Esophagus muscularis mucosa (tissue), 4 donors: ENCODE measurements at regions not wholly inside any gene's neighbourhood (a gene's known extent, or its start where the extent isn't known, plus 50 kb on each side); places are given as distances from the start of the nearest gene placed in this dataset.

Experiments used
- DNase-seq: peaks from one replicate; pipeline ENCODE4 v3.0.0-alpha.2; 2017; ENCODE audit errors: extremely low spot score
- H3K27ac ChIP-seq, 4 donors: fragments of 200-600 bp; sonication (generic); replicated peaks in 1 of 4; 1 replicate in 3 of 4; 2 replicates in 1 of 4; pipeline ENCODE4 v1.5.1; 2016 to 2019; ENCODE audit warnings: mild to moderate bottlenecking in 1 of 4
- H3K27me3 ChIP-seq, 4 donors: fragments of 200-600 bp; sonication (generic); one replicate each; pipeline versions ENCODE4 v1.5.1 to v1.6.0; 2016 to 2019
- H3K36me3 ChIP-seq, 4 donors: fragments of 200-600 bp; sonication (generic); one replicate each; pipeline ENCODE4 v1.5.1; 2016 to 2019
- H3K4me1 ChIP-seq, 4 donors: fragments of 200-600 bp; sonication (generic); one replicate each; pipeline ENCODE4 v1.5.1; 2016 to 2019
- H3K4me3 ChIP-seq, 4 donors: fragments of 200-600 bp; sonication (generic); 1 replicate in 2 of 4; 2 replicates in 2 of 4; pipeline ENCODE4 v1.5.1; 2016 to 2019; ENCODE audit warnings: mild to moderate bottlenecking in 4 of 4, moderate library complexity in 1 of 4
- H3K9me3 ChIP-seq, 4 donors: fragments of 200-600 bp; sonication (generic); 1 replicate in 3 of 4; 2 replicates in 1 of 4; pipeline ENCODE4 v1.5.1; 2016 to 2019
- EP300 ChIP-seq: sonication (generic); formaldehyde crosslinking; IDR thresholded peaks from one replicate; pipeline ENCODE4 v1.6.1; 2017; ENCODE audit warnings: antibody characterized with exemption
- POLR2A ChIP-seq: fragments of 450-650 bp; IDR thresholded peaks from one replicate; pipeline ENCODE4 v1.6.1; 2017; ENCODE audit warnings: antibody characterized with exemption, moderate library complexity, mild to moderate bottlenecking, low read depth
- POLR2AphosphoS5 ChIP-seq, 2 donors: sonication (generic); formaldehyde crosslinking; IDR thresholded peaks; one replicate each; pipeline ENCODE4 v1.6.1; 2017; ENCODE audit warnings: antibody characterized with exemption in 2 of 2
- WGBS: methylation state at CpG from one replicate; pipeline ENCODE4 v1.1.5; 2018; 5-methylcytosine and 5-hydroxymethylcytosine counted together
- intact Hi-C: fragments of 100-400 bp; cut with DNase I; formaldehyde crosslinking; loops from one replicate; pipeline ENCODE4 v1.15.1; 2023
- TF ChIP-seq, protein P1 (sequence below), 3 experiments: fragments of 200-600 bp in 2 of 3; fragments of 450-650 bp in 1 of 3; sonication (generic) in 2 of 3; IDR thresholded peaks; one replicate each; pipeline ENCODE4 v1.5.1; 2017 to 2019; ENCODE audit warnings: antibody characterized with exemption in 3 of 3, mild to moderate bottlenecking in 2 of 3, moderate library complexity in 1 of 3

DNA sequence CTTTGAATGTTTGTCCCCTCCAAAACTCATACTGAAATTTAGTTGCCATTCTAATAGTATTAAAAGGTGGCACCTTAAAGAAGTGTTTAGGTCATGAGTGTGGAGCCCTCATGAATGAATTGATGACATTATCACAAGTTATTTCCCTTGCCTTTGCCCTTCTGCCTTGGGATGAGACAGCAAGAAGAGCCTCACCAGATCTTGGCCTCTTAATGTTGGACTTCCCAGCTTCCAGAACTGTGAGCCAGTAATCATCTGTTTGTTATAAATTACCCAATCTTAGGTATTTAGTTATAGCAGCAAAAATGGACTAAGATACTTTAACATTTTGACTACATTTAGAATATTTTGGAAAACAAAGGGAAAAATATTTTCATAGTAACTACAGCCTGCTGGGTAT, 371.0 kb downstream of the JRKL start:
- Histone ChIP-seq H3K27ac (no peak overlapping the region), H3K9me3 (no peaks in the 10 kb centered on the region), H3K4me3 (no peak overlapping the region), H3K27me3 (no peaks in the 10 kb centered on the region), H3K36me3 (no peaks in the 10 kb centered on the region), H3K4me1 (no peaks in the 10 kb centered on the region)
- DNase-seq = no peak
- TF ChIP-seq POLR2AphosphoS5 (IDR thresholded peaks at IDR 0.05) = no peak
- intact Hi-C loops = no loop called here

DNA sequence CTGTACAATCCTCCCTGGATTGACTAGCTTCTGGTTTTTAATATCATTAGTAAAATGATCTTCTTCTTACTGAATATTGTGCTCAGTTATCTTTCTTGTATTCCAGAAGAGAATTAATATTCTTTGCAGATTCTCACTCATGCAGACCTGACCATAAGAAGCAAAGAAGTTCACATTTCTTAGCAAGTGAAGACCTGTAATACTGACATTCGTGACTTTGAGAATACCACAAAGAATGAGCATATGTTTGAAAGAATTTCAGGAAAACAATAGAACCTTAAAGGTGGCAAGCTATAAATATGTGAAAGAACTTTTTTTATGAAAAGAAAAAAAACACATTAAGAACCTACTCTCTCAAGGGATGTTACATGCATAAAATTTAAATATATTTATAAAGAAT, 371.6 kb downstream of the JRKL start:
- no peak for DNase-seq
- Histone ChIP-seq H3K4me1 (no peaks in the 10 kb centered on the region), H3K36me3 (no peaks in the 10 kb centered on the region), H3K27me3 (no peaks in the 10 kb centered on the region), H3K4me3 (no peak overlapping the region), H3K27ac (no peak overlapping the region), H3K9me3 (no peaks in the 10 kb centered on the region)
- intact Hi-C loops = no loop called here
- 86% methylated on average over 1 of the region's 1 CpG for WGBS
- no peak for TF ChIP-seq EP300
- no peak for TF ChIP-seq POLR2A
- TF ChIP-seq, protein P1, sequence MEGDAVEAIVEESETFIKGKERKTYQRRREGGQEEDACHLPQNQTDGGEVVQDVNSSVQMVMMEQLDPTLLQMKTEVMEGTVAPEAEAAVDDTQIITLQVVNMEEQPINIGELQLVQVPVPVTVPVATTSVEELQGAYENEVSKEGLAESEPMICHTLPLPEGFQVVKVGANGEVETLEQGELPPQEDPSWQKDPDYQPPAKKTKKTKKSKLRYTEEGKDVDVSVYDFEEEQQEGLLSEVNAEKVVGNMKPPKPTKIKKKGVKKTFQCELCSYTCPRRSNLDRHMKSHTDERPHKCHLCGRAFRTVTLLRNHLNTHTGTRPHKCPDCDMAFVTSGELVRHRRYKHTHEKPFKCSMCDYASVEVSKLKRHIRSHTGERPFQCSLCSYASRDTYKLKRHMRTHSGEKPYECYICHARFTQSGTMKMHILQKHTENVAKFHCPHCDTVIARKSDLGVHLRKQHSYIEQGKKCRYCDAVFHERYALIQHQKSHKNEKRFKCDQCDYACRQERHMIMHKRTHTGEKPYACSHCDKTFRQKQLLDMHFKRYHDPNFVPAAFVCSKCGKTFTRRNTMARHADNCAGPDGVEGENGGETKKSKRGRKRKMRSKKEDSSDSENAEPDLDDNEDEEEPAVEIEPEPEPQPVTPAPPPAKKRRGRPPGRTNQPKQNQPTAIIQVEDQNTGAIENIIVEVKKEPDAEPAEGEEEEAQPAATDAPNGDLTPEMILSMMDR (IDR thresholded peaks at IDR 0.05) = no peak
- TF ChIP-seq POLR2AphosphoS5 (IDR thresholded peaks at IDR 0.05) = no peak

DNA sequence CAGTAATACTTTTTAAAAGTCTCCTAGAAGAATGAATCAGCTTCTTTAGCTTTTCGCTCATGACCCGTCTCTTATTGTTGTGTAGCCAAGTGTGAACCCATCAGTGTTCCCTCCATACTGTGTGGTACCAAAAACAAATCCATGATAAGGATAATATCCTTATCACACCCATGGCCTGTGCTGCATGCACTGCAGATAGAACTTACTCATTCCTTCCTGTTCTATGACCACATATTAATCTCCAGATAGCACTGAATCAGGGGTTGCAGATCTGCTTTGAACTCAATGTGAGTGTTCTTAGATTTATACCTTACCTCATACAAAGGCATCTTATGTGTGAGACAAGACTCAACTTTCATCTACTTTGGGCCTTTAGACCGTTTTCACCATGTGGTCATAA, 373.4 kb downstream of the JRKL start:
- TF ChIP-seq, protein P1 (IDR thresholded peaks at IDR 0.05) = no peak
- TF ChIP-seq POLR2A = no peak
- TF ChIP-seq EP300 = no peak
- no peak for TF ChIP-seq POLR2AphosphoS5 (IDR thresholded peaks at IDR 0.05)
- peaks cover 0 to 3% (median 0%) of the 10 kb centered on the region in 4 donors for H3K9me3 ChIP-seq
- H3K27ac ChIP-seq = no peak overlapping the region
- intact Hi-C loops = no loop called here
- no peaks in the 10 kb centered on the region for H3K36me3 ChIP-seq
- 85% methylated on average over 3 of the region's 3 CpGs for WGBS
- H3K4me3 ChIP-seq = no peak overlapping the region
- no peak for DNase-seq
- H3K27me3 ChIP-seq = no peaks in the 10 kb centered on the region
- no peaks in the 10 kb centered on the region for H3K4me1 ChIP-seq

DNA sequence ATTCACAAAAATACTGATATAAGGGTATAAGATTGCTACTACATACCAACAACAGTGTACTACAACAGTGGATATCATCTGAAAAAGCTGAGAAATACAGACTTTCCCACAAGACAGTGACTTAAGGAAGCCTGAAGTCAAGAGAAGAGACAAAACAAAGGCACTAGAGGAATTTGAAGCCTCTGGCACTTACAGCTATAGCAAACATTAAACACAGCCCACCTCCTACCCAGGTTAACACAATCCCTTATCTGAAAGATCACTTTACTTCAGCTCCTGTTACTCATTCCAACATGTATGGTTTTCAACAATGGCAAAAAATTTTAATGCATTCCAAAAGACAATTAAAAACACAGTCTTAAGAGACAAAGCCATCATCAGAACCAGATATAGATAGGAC, 388.5 kb downstream of the JRKL start:
- Histone ChIP-seq H3K27me3 (no peaks in the 10 kb centered on the region), H3K27ac (no peak overlapping the region), H3K36me3 (no peaks in the 10 kb centered on the region), H3K9me3 (no peaks in the 10 kb centered on the region), H3K4me1 (no peaks in the 10 kb centered on the region), H3K4me3 (no peak overlapping the region)
- intact Hi-C loops = no loop called here
- DNase-seq = no peak
- TF ChIP-seq POLR2AphosphoS5 (IDR thresholded peaks at IDR 0.05) (no peak), POLR2A (no peak), EP300 (no peak)
- TF ChIP-seq, protein P1 (IDR thresholded peaks at IDR 0.05) = no peak

DNA sequence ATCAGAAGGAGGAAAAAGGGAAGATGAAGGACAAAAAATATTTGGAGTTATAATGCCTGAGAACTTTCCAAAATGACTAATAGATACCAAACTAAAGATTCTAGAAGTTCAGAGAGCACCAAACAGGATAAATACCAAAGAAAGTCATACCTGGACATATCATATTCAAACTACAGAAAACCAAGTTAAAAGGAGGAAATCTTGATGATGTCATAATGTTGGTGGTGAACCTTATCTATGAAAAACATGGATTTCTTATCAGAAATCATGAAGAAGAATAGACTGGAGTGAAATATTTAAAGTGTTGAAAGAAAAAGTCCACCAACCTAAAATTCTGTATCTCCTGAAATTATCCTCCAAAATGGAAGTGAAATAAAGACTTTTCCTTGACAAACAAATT, 389.2 kb downstream of the JRKL start:
- Histone ChIP-seq H3K27me3 (no peaks in the 10 kb centered on the region), H3K36me3 (no peaks in the 10 kb centered on the region), H3K27ac (no peak overlapping the region), H3K4me3 (no peak overlapping the region), H3K9me3 (no peaks in the 10 kb centered on the region), H3K4me1 (no peaks in the 10 kb centered on the region)
- intact Hi-C loops = no loop called here
- no peak for TF ChIP-seq POLR2AphosphoS5 (IDR thresholded peaks at IDR 0.05)
- TF ChIP-seq, protein P1 (IDR thresholded peaks at IDR 0.05) = no peak
- no peak for TF ChIP-seq EP300
- no peak for TF ChIP-seq POLR2A
- DNase-seq = no peak
